ENCODE measurements at regions not wholly inside any gene's neighbourhood (a gene's known extent, or its start where the extent isn't known, plus 50 kb on each side); places are given as distances from the start of the nearest gene placed in this dataset.
A peak's percentile ranks its signal among the peaks of the same experiment; 100 is the strongest.

GRCh38 chr6:168903613-168904345 lies 349.9 kb downstream of the THBS2 start:
- H3K4me1 Mint-ChIP-seq: no peaks in the 10 kb centered on the region
- no peak overlapping the region for H3K4me3 Mint-ChIP-seq
- H3K27me3 Mint-ChIP-seq (ENCODE audit: low read depth): no peaks in the 10 kb centered on the region
- H3K9me3 Mint-ChIP-seq: peaks cover 17% of the 10 kb centered on the region
- H3K27ac Mint-ChIP-seq: no peak overlapping the region
- DNase-seq (ENCODE audit: low spot score in 2 of 2, unreplicated experiment in 2 of 2): no peak
- no peaks in the 10 kb centered on the region for H3K36me3 Mint-ChIP-seq
- TF ChIP-seq CTCF (IDR thresholded peaks at IDR 0.05; ENCODE audit: unreplicated experiment): no peak

GRCh38 chr6:168902075-168902474 lies 351.6 kb downstream of the THBS2 start:
- no peak overlapping the region for H3K27ac Mint-ChIP-seq
- no peak for DNase-seq (ENCODE audit: low spot score in 2 of 2, unreplicated experiment in 2 of 2)
- H3K9me3 Mint-ChIP-seq: peaks cover 8% of the 10 kb centered on the region
- no peaks in the 10 kb centered on the region for H3K4me1 Mint-ChIP-seq
- H3K27me3 Mint-ChIP-seq (ENCODE audit: low read depth): no peaks in the 10 kb centered on the region
- no peaks in the 10 kb centered on the region for H3K36me3 Mint-ChIP-seq
- TF ChIP-seq CTCF (IDR thresholded peaks at IDR 0.05; ENCODE audit: unreplicated experiment): no peak
- no peak overlapping the region for H3K4me3 Mint-ChIP-seq

GRCh38 chr6:168901076-168901475 lies 352.6 kb downstream of the THBS2 start:
- H3K4me1 Mint-ChIP-seq: peaks cover 2% of the 10 kb centered on the region
- H3K4me3 Mint-ChIP-seq: no peak overlapping the region
- no peaks in the 10 kb centered on the region for H3K27me3 Mint-ChIP-seq (ENCODE audit: low read depth)
- no peak overlapping the region for H3K27ac Mint-ChIP-seq
- H3K36me3 Mint-ChIP-seq: no peaks in the 10 kb centered on the region
- no peak for TF ChIP-seq CTCF (IDR thresholded peaks at IDR 0.05; ENCODE audit: unreplicated experiment)
- peaks cover 8% of the 10 kb centered on the region for H3K9me3 Mint-ChIP-seq
- no peak for DNase-seq (ENCODE audit: low spot score in 2 of 2, unreplicated experiment in 2 of 2)

- Mint-ChIP-seq H3K9me3 (peaks cover 5% of the 10 kb centered on the region), H3K36me3 (no peaks in the 10 kb centered on the region), H3K27me3 (ENCODE audit: low read depth) (no peaks in the 10 kb centered on the region), H3K4me3 (no peak overlapping the region), H3K4me1 (peaks cover 16% of the 10 kb centered on the region), H3K27ac (no peak overlapping the region)
- no peak for DNase-seq (ENCODE audit: low spot score in 2 of 2, unreplicated experiment in 2 of 2)
- no peak for TF ChIP-seq CTCF (IDR thresholded peaks at IDR 0.05; ENCODE audit: unreplicated experiment)
Measured at GRCh38 chr6:168896321-168896720, 357.3 kb downstream of the THBS2 start.

- peak; percentile 89 for TF ChIP-seq CTCF (IDR thresholded peaks at IDR 0.05; ENCODE audit: unreplicated experiment)
- peak; percentile 66 to 88 for DNase-seq (ENCODE audit: low spot score in 2 of 2, unreplicated experiment in 2 of 2)
Measured at GRCh38 chr6:168895102-168895812, 358.4 kb downstream of the THBS2 start.

More at GRCh38 chr6:168895102-168895812, 358.4 kb downstream of the THBS2 start:
- no peaks in the 10 kb centered on the region for H3K27me3 Mint-ChIP-seq (ENCODE audit: low read depth)
- no peaks in the 10 kb centered on the region for H3K36me3 Mint-ChIP-seq
- H3K4me3 Mint-ChIP-seq: peak overlapping the region; percentile 9
- peaks cover 16% of the 10 kb centered on the region for H3K4me1 Mint-ChIP-seq
- peaks cover 5% of the 10 kb centered on the region for H3K9me3 Mint-ChIP-seq
- peak overlapping the region; percentile 62 for H3K27ac Mint-ChIP-seq
